HT-29 (cell line): ENCODE measurements at regions not wholly inside any gene's neighbourhood (a gene's known extent, or its start where the extent isn't known, plus 50 kb on each side); places are given as distances from the start of the nearest gene placed in this dataset.
"Not testable (repeated sequence)": the region's sequence is repeated elsewhere in the genome, so short reads cannot be mapped to it uniquely, and the experiment has no call there.

Experiments
- DNase-seq: peaks from one replicate; pipeline ENCODE4 v3.0.0-alpha.2; 2015; ENCODE audit warnings: low spot score

DNA sequence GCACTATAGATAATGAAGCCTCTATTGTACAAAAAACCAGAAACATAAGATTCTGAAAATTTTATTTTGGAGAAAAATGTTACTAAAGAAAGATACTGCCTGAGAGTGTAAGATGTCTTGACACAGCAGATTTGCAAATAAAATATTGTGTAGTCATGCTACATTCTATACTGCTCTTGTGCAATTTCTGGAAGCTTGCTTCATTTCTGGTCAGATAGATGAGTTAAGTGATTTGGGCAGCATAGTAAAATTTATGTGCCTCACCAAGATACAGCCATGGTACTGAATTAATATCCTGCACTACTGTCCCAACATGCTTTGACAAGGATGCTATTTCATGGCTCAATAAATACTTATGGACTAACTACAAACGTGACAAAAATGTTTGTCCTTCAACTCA, 55.1 kb upstream of the STARD13 start:
- no peak for DNase-seq

DNA sequence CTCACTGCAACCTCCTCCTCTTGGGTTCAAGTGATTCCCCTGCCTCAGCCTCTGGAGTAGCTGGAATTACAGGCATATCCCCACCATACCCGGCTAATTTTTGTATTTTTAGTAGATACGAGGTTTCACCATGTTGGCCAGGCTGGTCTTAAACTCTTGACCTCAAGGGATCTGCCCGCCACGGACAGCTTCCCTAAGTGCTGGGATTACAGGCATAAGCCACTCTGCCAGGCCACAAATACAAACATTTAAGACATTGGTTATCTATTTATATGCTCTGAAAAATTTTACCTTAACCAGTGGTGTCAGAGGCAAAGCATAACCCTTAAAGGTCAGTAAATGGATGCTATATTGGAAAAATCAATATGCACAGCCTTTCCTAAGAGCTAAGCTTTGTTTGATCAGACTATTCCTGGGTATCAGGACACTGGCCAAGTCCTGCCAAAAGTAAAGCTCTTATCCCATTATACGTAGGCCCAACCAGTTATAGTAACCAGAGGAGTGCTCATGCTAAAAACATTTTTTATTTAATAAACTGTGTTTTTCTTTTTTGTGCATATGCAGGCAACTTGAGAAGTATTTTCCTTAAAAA, 56.4 kb upstream of the STARD13 start:
- no peak for DNase-seq

DNA sequence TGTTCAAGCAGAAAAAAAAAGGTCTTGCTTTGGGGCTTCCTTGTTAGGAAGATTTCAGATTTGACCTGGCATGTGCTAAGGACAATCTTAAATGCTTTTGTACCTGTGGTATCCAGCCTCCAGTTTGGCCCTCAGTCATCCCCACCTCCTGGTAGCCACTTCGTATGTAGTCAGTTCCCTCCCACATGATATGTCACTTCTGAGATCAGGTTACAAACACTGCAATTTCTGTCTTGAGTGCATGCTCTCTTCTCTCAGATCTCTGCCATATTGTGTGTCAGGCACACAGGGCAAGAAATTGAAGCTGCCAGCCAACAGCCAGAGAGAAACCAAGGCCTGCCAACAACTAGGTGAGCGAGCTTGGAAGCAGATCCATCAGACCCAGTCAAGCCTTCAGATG, 60.3 kb upstream of the STARD13 start:
- DNase-seq: no peak

DNA sequence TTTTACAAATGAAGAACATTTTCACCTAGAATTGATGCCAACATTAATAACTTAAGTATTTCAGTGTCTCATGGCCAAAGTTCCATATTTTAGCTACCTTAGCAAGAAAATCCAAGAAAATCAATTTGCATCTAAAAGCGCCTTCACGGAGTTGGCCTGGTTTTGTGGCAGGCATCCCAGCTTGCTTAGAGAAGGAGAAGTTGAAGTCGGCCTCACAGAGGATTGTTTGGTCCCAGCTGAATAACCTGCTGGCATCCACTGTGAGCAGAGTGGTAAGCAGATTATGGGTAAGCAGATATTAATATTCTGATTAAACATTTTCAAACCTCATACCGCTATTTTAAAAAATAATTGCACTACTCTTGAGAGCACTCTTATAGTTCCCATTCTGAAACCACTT, 62.3 kb upstream of the STARD13 start:
- DNase-seq: no peak

DNA sequence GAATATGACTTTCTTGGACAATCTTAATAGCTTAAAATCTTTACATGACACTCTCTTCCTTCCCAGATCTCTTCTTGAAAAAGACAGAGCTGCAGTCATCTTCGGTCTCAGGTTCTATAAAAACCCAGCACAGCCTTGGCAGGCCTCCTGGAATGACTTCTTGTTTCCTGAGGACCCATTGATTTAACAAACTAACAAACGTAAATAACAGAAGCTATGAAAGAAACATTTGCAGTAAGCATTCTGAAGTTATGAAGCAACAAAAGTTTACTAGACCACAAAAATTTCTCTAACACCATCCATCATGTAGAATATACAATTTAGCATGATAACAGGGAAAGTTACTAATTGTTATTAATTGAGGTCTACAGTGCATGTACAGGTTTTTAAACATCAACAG, 62.8 kb upstream of the STARD13 start:
- DNase-seq: no peak

DNA sequence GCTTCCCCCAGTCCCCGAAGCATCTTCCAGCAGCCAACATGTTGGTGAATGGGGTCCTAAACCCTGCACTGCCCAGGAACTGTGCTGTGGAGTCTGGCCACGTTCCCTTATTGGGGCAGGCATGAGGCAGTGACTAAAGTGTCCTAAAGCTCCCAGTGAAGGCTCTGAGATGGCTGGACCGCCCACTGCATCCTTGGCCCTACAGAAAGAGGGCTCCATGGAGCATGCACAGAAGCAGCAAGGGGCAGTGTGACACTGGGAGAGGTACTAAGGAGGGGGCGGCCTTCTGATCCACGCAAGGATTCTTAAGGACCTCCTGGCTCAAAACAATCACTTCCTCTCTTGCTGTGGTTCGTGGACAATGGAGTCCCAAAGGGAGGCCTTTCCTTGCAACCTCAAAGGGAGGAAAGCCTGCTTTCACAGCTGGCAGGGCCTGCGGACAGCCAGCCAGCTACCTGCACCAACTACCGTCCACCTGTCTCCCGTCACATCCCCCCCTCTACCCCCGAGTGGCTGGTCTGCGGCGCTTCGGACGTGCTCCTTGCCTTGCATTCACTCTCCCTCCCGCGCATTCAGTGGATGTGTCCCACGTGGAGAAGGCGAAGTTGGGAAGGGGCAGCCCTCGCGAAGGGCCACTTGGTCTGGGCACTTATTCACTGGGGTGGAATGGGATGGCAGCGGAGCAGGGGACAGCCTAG, 63.9 kb upstream of the STARD13 start:
- no peak for DNase-seq

DNA sequence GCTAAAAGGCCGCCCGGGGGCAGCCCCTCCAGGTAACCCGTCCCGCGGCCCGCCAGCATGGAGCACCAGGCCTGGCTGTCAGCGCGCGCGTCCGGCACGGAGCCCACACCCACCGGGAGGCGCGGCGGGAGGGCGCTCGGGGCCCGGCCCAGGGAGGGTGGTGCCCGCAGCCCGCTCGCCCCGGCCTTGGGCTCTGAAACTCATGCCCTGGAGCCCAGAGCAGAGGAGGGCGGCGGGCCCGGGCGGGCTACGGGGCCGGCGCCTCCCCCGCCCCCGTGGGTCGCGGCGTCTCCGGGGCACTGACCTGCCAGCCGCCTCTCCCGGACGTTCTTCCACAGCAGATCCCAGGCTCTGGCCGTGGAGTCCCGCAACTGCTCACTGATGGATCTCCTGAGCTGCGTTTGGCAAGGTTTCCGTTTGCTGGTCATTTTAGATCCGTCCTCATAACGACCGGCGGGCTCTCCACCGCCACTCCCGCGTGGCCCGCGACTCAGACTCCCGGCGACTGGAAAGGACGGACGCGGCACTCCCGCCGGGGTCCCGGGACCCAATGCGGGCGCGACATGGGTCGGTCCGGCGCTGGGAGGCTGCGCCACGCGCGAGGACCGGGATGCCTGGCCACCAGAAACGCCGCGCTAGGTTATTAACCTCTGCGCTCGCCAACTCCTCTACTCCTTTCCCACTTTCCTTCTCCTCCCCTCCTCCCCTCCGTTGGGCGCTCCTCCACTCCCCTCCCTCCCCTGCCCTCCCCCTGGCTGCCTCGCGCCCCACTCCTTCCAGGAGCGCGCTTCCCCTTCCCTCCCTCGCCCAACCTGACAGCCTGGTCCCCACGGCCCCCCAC, 64.7 kb upstream of the STARD13 start:
- DNase-seq: no peak

DNA sequence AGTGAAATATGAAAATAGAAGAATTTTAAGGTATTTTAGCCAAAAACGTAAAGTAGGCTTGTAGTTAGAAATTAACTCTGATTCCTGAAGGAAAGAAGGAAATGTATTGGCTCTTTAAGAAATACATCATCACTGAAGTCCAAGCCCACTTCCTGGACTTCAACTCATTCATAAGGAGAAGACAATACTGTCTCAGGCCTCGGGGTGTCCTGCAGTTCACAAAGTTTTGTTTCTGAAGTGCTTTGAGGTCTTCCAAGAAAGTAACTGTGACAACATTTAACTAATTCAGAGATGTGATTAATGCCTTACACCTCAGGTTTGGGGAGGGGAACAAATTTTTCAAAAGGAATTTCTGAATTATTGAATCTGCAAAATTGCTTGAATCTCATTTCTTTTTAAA, 65.8 kb upstream of the STARD13 start:
- DNase-seq: peak; percentile 18

DNA sequence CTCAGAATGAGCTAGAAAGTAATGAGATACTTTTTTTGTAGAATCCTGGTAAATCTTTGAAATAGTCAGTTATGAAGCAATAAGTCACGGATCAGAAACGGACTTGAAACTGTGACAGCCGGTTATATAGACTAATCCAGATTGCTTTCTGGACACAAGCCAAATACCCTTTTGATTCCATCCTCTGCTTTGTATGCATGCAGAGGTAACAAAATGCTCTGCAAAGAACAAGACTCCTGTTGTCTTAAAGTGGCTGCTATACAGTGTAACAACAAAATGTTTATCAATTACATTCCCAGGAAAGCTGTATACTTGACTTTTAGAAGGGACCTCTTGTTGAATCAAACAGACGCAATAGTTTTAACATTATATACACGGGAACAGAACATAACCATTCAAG, 66.5 kb upstream of the STARD13 start:
- DNase-seq: no peak

DNA sequence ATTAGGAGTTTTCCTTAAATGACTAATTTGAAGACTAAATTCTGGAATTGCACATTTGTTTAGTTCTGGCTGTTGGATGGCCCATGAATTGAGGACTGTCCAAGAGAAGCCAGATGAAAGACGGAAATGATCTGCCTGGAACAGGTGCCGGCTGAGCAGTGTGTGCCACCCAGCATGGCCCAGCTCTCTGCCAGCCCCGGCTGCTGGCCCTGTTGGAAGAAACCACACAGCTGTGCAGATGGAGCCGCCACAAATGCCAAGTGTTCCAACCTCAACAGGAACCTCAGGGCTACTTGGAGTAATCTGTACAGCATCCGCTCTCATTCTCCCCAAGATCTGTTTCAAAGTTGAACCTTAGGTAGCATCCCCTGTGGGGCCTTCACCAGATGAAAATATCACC, 67.0 kb upstream of the STARD13 start:
- DNase-seq: no peak

DNA sequence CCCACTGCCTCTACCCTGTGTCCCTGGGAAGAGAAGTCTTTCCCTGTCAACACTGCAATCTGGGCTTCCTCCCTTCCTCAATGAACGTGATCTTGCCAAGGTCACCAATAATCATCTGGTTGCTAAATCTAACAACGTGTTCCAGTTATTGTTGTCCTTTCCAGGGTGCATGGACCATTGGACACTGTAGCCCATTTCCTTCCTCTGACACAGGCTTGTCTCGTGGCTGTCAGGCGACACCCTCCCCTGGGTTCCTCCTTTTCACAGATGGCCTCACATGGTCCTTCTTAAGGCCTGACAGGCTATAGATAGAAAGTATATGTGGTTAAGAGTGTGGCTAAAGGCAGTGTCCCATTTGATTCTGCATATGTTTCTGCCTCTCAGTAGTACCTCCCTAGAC, 67.7 kb upstream of the STARD13 start:
- DNase-seq: no peak

DNA sequence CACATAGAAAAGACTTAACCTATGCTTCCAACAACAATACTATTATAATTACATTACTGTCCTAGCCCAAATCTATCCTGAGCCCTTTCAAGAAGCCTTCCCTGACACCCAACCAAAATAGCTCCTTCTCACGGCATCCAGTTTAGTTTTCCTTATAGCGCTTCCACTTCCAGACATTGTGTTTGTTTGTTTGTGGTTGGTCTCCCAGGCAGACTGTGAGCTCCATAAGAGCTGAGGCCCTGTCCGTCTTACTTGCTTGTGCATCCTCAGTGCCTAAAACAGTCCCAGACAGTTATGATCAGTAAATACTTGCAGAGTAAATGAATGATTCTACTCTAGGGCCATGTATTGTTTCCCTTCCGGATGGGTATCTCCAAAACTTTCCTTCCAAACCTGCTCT, 68.1 kb upstream of the STARD13 start:
- DNase-seq: no peak

DNA sequence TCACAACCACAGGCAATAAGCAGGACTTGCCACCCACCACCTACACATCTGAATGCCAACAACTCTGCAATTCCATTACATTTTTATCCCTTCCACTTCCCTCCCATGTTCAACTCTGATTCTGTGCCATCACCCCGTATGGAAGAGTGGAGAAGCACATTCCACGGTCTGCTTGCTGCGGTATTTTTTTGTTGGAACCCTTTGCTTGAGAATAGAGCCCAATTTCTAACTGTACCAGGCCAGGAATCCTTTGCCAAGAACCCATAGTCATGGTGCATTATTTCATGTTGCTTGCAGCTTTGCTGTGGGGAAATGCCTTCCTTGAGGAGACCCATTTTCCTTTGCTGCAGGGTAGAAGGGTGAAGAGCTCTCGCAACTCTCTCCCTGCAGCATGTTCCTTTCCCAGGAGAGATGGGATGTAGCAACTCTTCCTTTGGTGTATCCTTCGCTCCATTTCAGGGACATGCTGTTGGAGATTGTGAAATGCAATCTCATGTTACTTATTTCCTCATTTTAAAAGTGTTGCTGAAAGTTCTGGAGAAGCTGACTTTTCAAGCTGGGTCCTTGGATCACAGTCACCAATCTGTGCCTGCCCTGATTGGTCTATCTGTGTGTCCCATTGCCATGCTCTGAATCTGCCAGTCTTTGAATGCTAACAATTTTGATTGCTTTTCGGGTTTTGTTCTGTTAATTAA, 69.8 kb upstream of the STARD13 start:
- no peak for DNase-seq

DNA sequence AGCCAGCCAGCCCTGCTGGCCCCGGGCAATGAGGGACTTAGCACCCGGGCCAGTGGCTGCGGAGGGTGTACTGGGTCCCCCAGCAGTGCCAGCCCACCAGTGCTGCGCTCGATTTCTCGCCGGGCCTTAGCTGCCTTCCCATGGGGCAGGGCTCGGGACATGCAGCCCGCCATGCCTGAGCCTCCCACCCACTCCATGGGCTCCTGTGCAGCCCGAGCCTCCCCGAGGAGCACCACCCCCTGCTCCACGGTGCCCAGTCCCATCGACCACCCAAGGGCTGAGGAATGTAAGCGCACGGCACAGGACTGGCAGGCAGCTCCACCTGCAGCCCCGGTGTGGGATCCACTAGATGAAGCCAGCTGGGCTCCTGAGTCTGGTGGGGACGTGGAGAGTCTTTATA, 72.5 kb upstream of the STARD13 start:
- DNase-seq: not testable (repeated sequence)

DNA sequence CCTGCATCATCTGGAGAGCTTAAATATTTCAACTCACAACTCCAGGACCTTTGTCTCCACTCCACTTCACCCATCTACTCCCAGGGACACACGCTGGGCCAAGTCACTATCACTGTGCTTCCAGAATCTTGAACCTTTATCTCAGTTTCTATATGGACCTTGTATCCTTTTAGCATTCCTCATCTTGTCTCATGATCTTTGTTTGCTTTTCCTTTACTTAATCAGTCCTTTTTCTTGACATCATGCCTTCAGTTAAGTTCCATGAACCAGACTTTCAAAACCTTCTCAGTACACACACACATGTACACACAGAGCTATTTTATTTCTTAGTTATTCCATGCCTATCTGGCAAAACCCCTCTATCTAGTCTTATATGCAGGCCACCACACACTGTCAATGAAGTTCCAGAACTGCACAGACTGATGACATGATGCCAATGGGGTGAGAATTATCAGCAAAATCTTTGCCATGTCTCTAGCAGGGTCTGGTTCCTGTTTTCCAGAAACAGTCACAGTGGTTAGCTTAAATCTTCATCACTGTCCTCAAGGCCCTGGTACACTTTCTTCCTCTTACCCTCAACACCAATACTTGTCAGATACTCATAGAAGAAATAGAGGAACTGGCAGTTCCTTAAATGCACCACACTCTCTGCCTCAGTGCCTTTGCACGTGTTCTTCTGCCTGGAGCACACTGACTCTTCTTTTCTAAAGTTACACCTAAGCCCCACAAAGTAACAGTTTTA, 77.6 kb upstream of the STARD13 start:
- no peak for DNase-seq

DNA sequence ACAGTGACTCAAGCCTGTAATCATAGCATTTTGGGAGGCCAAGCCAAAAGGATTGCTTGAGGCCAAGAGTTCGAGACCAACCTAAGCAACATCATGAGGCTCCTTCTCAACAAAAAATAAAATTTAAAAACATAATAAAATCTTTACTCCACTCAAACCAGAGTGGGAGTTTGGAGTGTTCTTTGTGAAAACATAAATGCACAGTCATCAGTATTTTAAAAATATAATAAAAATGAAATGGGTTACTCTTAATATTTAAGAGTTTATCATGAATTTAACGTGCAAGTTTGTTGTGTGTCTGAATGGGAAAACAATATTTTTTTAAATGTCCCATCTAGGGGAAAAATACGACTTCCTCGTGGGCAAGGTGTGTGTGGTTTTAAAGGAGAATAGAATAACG, 78.6 kb upstream of the STARD13 start:
- DNase-seq: no peak

DNA sequence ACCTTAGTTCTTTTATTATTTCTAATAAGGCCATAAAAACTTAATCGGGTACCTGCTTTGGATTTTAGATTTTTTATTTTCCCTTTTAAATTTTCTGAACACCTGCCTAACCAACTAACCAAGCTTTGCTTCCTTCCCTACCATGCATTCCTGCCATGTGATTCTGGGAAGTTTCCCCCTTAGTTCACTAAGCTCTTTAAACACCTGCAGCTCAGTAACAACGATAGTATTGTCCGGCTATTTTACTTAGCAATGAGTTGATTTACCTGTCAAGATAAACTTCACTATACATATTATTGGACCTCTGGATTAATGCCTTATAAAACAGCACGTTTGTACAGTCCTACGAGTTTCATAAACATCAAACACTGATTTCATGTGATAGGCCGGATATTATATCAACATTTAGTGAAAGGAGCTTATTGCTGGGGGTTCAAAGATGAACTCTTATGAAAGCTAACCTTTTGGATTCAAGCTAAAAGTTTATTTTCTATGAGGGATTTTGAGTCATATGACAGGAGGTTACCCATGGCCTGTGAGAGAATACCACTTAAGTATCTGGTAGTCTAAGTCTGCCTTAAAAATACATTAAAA, 81.0 kb upstream of the STARD13 start:
- DNase-seq: no peak

DNA sequence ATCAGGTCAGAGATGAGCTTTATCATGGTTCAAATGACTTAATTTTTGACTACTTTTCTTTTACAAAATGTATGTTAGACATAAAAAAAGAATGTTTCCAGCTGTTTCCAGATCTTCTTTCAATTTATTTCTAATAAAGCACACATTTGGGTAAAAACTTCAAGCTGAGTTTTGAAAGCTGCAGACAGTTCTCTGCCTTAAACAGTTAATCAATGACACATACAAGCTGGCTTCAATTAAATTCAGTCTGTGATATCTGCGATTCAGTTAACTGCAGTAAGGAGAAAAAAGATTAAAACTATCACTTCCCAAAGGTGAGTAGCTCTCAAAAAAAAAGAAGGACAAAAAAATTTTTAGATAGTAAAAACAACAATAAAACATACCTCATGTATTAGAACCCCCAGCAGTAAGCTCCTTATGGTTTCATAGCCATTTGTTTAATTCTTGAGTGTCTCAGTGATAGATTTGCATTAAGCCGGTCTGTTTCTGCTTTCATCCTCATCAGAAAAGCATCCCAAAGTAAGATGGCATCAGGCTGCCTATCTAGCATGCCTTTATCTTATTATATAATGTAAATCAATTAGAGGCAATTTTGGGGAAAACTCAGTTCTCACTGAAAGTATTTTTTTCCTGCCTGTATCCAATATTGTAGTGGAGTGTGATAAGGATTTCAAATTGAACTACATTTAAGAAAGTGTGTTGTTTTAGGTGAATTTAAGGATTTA, 81.8 kb upstream of the STARD13 start:
- DNase-seq: no peak

DNA sequence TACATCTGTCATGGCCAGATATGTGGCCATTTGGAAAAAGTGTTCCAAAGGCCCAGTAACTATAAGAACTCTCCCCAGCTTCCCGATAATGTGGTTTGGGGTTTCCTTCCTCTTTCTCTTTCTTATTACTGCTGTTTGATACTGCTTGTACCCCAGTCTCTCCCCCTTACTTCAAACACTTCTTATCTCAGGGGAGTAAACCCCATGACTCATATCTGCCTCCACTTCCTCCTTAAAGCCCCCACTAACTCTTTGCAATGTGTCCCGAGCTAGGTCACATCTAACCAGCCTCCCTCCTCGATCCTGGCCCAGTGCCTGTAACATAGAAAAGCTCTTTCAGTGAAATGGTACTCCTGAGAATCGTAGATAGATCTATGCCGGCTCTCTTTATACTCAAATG, 82.4 kb upstream of the STARD13 start:
- DNase-seq: no peak

DNA sequence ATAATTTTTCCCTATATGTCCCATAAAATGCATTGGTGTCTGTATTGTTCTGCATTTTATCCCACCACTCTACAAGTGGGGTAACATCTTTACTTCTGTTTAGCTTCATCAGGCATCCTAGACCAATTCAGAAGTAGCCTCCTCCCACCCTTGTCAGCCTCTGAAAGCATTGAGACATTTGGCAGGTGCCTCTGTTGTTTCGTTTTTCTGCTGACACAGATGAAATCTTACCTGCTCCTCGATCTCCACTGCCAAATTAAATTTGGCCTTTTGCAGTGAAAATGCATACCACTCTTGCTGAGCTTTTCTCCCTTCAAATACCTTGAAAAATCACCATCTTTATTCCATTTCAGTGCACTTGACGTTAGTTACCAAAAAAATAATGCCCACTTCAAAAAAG, 83.5 kb upstream of the STARD13 start:
- no peak for DNase-seq
